ENCODE measurements at regions not wholly inside any gene's neighbourhood (a gene's known extent, or its start where the extent isn't known, plus 50 kb on each side); places are given as distances from the start of the nearest gene placed in this dataset.

GRCh38 chr1:185445594-185445993, 128.6 kb upstream of the IVNS1ABP start:
- Mint-ChIP-seq H3K4me1 (ENCODE audit: low read depth, unreplicated experiment) (no peaks in the 10 kb centered on the region), H3K4me3 (ENCODE audit: unreplicated experiment) (no peak overlapping the region), H3K36me3 (ENCODE audit: insufficient read depth, unreplicated experiment) (no peaks in the 10 kb centered on the region), H3K9me3 (ENCODE audit: unreplicated experiment) (peaks cover 10% of the 10 kb centered on the region), H3K27ac (ENCODE audit: unreplicated experiment) (no peak overlapping the region), H3K27me3 (ENCODE audit: insufficient read depth, unreplicated experiment) (no peaks in the 10 kb centered on the region)
- H3K27me3 ChIP-seq (replicated peaks; ENCODE audit: control insufficient read depth, insufficient read depth, low read length), result no peaks in the 10 kb centered on the region
- intact Hi-C loops (cut with micrococcal nuclease; ENCODE audit: unreplicated experiment), result no loop called here
- ChIA-PET POLR2A (no interaction called here), CTCF (no interaction called here)
- no peaks in the 10 kb centered on the region; the same call in 1 of the 2 replicates for H3K9me3 ChIP-seq
- no peak for DNase-seq
- H3K4me3 ChIP-seq (ENCODE audit: low read depth, low read length), result no peak overlapping the region
- peaks cover 8% of the 10 kb centered on the region; the same call in 1 of the 2 replicates for H3K4me1 ChIP-seq
- no peaks in the 10 kb centered on the region for H3K36me3 ChIP-seq (ENCODE audit: control insufficient read depth, insufficient read depth, low read length)
- no TSS peak for BruUV-seq (replicated peaks)
- TF ChIP-seq, protein P1, sequence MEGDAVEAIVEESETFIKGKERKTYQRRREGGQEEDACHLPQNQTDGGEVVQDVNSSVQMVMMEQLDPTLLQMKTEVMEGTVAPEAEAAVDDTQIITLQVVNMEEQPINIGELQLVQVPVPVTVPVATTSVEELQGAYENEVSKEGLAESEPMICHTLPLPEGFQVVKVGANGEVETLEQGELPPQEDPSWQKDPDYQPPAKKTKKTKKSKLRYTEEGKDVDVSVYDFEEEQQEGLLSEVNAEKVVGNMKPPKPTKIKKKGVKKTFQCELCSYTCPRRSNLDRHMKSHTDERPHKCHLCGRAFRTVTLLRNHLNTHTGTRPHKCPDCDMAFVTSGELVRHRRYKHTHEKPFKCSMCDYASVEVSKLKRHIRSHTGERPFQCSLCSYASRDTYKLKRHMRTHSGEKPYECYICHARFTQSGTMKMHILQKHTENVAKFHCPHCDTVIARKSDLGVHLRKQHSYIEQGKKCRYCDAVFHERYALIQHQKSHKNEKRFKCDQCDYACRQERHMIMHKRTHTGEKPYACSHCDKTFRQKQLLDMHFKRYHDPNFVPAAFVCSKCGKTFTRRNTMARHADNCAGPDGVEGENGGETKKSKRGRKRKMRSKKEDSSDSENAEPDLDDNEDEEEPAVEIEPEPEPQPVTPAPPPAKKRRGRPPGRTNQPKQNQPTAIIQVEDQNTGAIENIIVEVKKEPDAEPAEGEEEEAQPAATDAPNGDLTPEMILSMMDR (IDR thresholded peaks at IDR 0.05; ENCODE audit: insufficient read depth in 1 of 2, low read depth in 1 of 2, low read length in 1 of 2, severe bottlenecking in 1 of 2, unreplicated experiment in 1 of 2), result no peak

DNA sequence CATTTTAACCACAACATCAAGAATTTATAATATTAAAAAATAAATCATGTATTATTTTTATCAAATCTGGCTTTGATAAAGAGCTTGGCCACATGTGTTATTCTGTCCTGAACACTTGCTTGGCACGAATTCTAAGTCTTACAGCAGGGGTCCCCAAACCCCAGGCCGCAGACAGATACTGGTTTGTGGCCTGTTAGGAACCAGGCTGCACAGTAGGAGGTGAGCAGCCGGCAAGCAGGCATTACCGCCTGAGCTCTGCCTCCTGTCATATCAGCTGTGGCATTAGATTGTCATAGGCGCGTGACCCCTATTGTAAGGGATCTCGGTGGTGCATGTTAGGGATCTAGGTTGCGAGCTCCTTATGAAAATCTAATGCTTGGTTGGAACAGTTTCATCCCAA, 127.6 kb upstream of the IVNS1ABP start:
- intact Hi-C loops (cut with micrococcal nuclease; ENCODE audit: unreplicated experiment), result no loop called here
- CTCF ChIA-PET, result no interaction called here
- POLR2A ChIA-PET, result no interaction called here
- Histone ChIP-seq H3K27me3 (replicated peaks; ENCODE audit: control insufficient read depth, insufficient read depth, low read length) (no peaks in the 10 kb centered on the region), H3K9me3 (no peaks in the 10 kb centered on the region; the same call in 1 of the 2 replicates), H3K4me1 (peaks cover 8% of the 10 kb centered on the region; the same call in 1 of the 2 replicates), H3K4me3 (ENCODE audit: low read depth, low read length) (no peak overlapping the region), H3K36me3 (ENCODE audit: control insufficient read depth, insufficient read depth, low read length) (no peaks in the 10 kb centered on the region)
- no peak overlapping the region for H3K27ac Mint-ChIP-seq (ENCODE audit: unreplicated experiment)
- no peak overlapping the region for H3K4me3 Mint-ChIP-seq (ENCODE audit: unreplicated experiment)
- TF ChIP-seq, protein P1 (IDR thresholded peaks at IDR 0.05; ENCODE audit: insufficient read depth in 1 of 2, low read depth in 1 of 2, low read length in 1 of 2, severe bottlenecking in 1 of 2, unreplicated experiment in 1 of 2), result no peak
- H3K4me1 Mint-ChIP-seq (ENCODE audit: low read depth, unreplicated experiment), result no peaks in the 10 kb centered on the region
- no peaks in the 10 kb centered on the region for H3K27me3 Mint-ChIP-seq (ENCODE audit: insufficient read depth, unreplicated experiment)
- BruUV-seq (replicated peaks), result no TSS peak
- no peak for DNase-seq
- H3K9me3 Mint-ChIP-seq (ENCODE audit: unreplicated experiment), result peaks cover 2% of the 10 kb centered on the region
- no peaks in the 10 kb centered on the region for H3K36me3 Mint-ChIP-seq (ENCODE audit: insufficient read depth, unreplicated experiment)

GRCh38 chr1:185442050-185442449, 125.0 kb upstream of the IVNS1ABP start:
- intact Hi-C loops (cut with micrococcal nuclease; ENCODE audit: unreplicated experiment), result no loop called here
- H3K36me3 Mint-ChIP-seq (ENCODE audit: insufficient read depth, unreplicated experiment), result no peaks in the 10 kb centered on the region
- no peak for DNase-seq
- POLR2A ChIA-PET, result no interaction called here
- H3K4me1 ChIP-seq, result peaks cover 8% of the 10 kb centered on the region; the same call in 1 of the 2 replicates
- H3K9me3 ChIP-seq, result no peaks in the 10 kb centered on the region
- H3K36me3 ChIP-seq (ENCODE audit: control insufficient read depth, insufficient read depth, low read length), result no peaks in the 10 kb centered on the region
- TF ChIP-seq, protein P1 (IDR thresholded peaks at IDR 0.05; ENCODE audit: insufficient read depth in 1 of 2, low read depth in 1 of 2, low read length in 1 of 2, severe bottlenecking in 1 of 2, unreplicated experiment in 1 of 2), result no peak
- no peak overlapping the region for H3K27ac Mint-ChIP-seq (ENCODE audit: unreplicated experiment)
- BruUV-seq (replicated peaks), result no TSS peak
- H3K4me3 ChIP-seq (ENCODE audit: low read depth, low read length), result no peak overlapping the region
- H3K27me3 Mint-ChIP-seq (ENCODE audit: insufficient read depth, unreplicated experiment), result no peaks in the 10 kb centered on the region
- CTCF ChIA-PET, result no interaction called here
- H3K4me3 Mint-ChIP-seq (ENCODE audit: unreplicated experiment), result no peak overlapping the region
- H3K27me3 ChIP-seq (replicated peaks; ENCODE audit: control insufficient read depth, insufficient read depth, low read length), result no peaks in the 10 kb centered on the region
- no peaks in the 10 kb centered on the region for H3K4me1 Mint-ChIP-seq (ENCODE audit: low read depth, unreplicated experiment)
- H3K9me3 Mint-ChIP-seq (ENCODE audit: unreplicated experiment), result no peaks in the 10 kb centered on the region
